Activated CD8-positive, alpha-beta memory T cell treated with anti-CD3 and anti-CD28 coated beads, Interleukin-2, amount 50 U/mL, for 24 hours (primary cell): ENCODE measurements at regions not wholly inside any gene's neighbourhood (a gene's known extent, or its start where the extent isn't known, plus 50 kb on each side); places are given as distances from the start of the nearest gene placed in this dataset.
"Not testable (repeated sequence)": the region's sequence is repeated elsewhere in the genome, so short reads cannot be mapped to it uniquely, and the experiment has no call there.

Experiments used
- DNase-seq: peaks from one replicate; pipeline ENCODE4 v3.0.0-alpha.2; 2020; ENCODE audit errors: extremely low read depth

GRCh38 chr4:82247629-82248028, 126.2 kb downstream of the HNRNPD start:
- DNase-seq, result no peak

DNA sequence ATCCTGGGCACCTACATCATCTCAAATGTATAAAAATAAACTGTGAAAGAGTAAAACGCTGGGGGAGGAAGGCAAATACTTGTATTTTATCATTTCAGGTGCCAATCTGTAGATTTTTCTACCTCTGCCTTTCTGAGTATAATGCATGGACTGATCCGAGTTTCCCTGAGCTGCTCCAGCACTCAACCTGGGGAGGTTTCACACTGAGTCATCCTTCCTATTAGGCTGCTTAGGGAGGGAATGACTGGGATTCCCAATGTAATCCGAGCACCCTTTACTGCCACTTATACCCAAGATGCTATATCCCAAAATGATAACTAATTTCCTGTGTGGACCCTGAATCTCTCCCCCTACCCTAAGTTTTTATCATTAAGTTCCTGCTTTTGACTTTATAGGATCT, 126.6 kb downstream of the HNRNPD start:
- no peak for DNase-seq

DNA sequence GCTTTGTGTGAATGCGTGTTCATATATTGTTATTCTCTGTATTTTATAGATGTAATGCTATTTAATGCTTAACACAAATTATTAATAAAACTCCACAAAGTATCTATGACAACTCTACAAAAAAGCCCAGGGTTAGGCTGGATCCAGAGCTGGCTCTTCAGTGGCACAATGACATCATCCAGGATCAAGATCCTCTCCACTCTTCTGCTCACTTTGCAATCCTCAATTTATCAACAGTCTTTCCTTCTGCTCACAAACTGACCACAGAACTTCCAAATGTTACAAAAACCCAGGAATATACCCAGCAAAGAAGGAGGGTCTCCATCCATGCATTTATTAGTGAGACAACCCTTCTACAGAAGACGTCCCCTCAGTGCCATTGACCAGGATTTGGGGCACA, 132.3 kb downstream of the HNRNPD start:
- DNase-seq, result no peak

GRCh38 chr4:82240410-82240809, 133.4 kb downstream of the HNRNPD start:
- no peak for DNase-seq

- DNase-seq, result not testable (repeated sequence)
Measured at GRCh38 chr4:82237142-82237541, 136.6 kb downstream of the HNRNPD start.

DNA sequence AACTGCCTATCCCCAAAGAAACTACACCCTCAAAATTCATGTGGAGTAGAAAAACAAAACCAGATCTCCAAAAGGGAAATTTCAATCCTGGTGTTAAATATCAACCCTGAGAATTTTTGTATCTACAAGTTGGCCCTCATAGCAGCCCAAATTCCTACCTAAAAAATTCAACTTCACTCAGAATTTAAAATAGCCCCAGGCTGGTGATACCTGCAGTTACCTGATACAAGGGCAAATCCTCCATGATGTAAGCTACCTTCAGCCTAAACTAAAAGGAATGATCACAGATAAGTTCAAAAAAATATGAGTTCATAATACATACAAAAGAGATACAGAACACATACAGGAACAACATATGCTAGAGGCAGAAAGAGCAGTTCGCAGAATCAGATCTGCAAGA, 138.4 kb downstream of the HNRNPD start:
- no peak for DNase-seq

DNA sequence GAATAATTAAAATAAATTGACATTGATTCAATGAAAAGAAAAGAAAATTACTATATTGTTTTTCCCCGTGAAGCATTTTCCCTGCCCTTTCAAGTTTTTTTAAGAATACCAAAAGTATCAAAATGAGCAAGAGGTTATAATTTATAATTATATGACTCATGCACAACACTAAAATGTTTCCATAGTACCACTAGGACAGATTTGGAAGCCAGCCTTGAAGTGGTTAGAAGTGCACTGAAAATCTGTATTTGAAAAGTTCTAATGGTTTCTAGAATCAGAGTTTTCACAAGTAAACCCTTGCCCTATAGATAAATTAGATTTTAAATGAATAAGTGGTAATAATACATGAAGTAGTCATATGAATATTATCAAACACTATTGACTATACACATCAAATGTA, 140.9 kb downstream of the HNRNPD start:
- DNase-seq, result no peak

DNA sequence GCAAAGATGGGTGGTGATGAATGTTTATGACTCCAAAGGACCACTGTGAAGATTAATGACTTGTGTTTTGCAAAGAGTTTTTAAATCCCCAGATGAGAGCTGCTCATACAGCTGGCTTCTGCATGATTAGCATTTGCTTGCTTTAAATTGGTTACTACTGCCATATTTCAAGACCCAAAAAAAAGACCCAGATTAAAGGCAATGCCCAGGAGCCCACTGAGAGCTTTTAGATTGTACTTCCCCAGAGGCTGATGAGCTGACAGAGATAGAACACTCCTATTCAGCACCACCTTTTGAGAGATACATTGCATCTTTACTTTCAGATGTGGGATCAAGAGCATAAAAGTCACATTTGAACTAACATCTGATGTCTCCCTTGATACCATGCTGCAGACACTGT, 142.0 kb downstream of the HNRNPD start:
- DNase-seq, result no peak

DNA sequence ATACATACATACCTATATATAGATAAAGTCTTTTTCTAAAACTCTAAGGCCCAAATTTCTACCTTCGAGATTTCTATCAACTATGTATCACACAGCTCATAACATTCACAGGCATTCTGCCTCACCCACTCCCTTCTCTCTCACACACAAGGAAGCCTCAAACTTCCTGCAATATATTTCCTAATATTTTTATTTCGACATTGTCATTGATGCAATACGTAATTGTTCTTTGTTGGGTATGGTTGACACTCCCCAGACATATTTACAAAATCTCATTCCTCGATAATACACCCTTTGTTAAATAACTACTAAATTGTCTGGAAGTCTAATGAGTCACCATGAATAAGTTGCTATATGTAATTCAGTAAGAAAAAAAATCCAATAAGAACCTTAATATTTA, 143.5 kb downstream of the HNRNPD start:
- DNase-seq, result no peak

DNA sequence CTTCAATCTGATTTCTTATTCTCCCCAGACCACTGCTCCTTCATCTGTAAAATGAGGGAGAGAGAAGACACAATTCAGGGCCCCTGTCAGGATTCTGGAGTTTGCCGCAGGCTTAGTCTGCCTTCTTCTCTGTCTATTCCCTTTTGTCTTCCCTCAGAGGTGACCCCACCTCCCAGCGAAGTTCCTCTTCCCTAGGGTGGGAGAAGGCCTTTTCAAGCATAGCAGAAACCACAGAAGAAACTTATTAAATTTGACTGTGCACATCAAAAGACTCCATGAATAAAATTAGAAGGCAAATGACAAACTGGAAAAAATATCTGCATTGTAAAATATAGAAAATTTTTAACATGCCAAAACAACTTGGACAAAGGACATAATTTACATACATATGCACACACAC, 148.8 kb downstream of the HNRNPD start:
- no peak for DNase-seq

DNA sequence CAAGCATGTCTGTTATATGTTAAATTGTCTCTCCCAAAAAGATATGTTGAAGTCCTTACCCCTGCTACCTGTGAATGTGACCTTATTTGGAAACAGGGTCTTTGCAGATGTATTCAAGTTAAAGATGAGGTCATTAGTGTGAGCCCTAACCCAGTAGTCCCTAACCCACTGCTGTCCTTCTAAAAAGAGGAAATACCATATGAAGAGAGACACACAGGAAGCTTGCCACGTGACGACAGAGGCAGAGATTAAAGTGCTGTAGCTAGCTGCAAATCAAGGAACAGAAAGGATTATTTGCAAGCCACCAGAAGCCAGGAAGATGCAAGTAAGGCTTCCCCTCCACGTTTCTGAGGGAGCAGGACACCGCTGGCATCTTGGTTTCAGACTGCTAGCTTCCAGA, 150.1 kb downstream of the HNRNPD start:
- no peak for DNase-seq

DNA sequence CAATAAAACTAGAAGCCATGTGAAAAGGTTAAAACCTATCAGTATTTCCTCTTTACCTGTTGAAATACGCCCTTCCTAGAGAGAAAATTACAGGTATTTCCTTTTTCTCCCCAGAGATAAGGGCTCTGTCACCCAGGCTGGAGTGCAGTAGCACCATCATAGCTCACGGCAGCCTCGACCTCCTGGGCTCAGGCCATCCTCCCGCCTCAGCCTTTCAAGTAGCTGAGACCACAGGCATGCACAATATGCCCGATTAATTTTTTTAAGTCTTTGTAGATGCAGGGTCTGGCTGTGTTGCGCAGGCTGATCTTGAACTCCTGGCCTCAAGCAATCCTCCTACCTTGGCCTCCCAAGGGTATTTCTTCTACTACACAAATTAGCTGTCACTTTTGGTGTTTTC, 154.4 kb downstream of the HNRNPD start:
- no peak for DNase-seq

- DNase-seq, result no peak
Measured at GRCh38 chr4:82217986-82218715, 155.6 kb downstream of the HNRNPD start.

GRCh38 chr4:82216219-82216618, 157.6 kb downstream of the HNRNPD start:
- no peak for DNase-seq

DNA sequence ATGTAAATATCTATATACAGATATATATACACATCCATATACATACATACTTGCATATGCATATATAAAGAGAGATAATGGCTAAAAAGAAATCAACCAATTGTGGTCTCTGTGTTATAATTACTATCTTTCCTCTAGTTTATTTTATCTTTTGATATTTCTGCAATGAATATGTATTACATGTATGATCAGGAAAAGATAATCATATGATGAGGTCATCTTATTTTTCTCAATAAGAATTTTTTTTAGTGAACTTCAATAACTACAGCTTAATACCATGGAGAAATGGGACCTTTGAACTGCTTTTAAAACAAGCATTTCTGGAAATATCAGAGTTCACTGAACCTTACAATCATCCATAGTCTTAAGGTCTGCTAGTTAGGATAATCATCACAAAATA, 158.0 kb downstream of the HNRNPD start:
- no peak for DNase-seq

DNA sequence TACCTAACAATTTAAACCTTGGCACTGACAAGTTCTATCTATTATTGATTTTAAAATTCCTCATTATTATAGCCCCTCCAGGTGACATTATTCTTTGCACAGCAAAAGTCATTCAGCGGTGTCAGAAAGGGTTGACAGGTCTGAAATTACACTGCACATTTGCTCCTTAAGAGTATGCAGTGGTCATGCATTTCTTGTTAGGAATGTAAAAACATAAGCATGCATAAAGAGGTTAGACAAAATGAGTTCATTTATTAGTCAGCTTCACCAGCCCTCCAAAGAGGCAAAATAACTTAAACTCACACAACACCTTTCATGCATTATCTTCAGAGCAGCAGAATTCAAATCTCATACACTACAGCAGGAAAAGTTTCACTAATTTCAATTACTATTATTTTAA, 158.8 kb downstream of the HNRNPD start:
- DNase-seq, result no peak

DNA sequence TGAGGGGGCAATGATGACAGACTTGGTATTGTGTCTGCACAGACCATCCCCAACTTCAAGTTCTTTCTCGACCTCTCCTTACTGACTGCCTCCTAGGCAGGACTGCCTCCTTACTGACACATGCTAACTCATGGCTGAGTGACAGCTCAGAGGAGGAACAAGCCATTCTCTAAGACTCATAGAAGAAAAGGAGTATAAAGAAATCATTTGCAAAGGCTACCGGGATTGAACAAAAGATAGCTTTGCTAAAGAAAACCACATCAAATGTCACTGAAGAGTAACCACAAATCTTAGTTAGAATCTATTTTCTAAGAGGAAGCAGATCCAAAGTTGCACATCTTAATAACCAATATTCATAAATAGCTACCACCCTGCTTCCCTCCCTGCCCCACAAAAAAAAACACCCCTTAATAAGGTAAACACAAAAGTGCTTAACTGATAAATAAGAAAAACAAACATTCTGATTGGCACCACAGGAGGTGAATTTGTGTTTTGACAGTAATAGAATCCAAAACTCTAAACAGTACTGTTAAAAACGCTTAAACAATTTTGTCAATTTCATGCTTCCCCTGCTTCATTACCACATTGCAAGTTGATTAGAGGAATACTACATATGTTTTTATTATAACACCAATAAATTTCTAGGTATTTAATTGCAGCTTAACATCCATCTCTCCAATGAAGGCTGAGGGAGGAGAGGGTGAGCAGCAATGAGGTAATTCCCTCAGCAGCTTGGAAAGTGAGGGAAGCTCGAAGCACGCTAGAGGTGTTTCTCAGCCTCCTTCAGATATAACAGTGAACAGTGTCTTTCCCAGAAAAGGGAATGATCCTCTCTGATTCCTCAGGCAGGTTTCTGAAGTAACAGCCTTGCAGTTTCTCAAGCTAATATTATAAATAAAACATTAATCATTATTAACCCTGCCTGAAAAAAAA, 160.0 kb downstream of the HNRNPD start:
- DNase-seq, result no peak

DNA sequence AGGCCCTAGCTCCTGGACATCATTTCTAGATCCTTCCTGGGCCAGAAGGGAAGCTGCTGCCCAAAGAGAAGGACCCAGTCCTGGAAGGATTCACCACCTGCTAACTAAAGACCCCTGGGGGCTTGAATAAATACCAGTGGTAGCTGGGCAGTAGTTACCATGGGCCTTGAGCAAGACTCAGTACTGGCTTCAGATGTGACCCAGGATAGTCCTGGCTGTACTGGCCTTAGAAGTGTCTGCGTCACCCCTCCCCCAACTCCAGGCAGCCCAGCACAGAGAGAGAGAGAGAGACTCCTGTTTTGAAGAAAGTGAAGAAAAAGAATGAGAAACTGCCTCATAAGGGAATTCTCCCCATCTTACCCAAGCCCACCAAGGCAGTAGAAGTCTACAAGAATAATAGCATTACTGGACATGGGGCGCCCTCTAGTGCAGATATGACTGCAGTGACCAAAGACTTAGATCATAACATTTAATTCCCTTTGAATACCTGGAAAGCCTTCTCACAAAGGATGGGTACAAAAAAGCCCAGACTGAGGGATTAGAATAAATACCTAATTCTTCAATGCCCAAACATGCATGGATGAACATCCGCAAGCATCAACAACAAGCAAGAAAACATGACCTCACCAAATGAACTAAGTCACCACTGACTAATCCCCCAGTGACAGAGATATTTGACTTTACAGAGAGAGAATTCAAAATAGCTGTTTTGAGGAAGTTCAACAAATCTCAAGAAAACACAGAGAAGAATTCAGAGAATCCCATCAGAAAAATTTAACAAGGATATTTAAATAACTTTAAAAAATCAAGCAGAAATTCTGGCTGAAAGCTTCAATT, 171.8 kb downstream of the HNRNPD start:
- no peak for DNase-seq

GRCh38 chr4:82201303-82201702, 172.5 kb downstream of the HNRNPD start:
- no peak for DNase-seq

GRCh38 chr4:82200046-82200445, 173.7 kb downstream of the HNRNPD start:
- DNase-seq, result no peak

GRCh38 chr4:82194329-82194728, 179.5 kb downstream of the HNRNPD start:
- no peak for DNase-seq

DNA sequence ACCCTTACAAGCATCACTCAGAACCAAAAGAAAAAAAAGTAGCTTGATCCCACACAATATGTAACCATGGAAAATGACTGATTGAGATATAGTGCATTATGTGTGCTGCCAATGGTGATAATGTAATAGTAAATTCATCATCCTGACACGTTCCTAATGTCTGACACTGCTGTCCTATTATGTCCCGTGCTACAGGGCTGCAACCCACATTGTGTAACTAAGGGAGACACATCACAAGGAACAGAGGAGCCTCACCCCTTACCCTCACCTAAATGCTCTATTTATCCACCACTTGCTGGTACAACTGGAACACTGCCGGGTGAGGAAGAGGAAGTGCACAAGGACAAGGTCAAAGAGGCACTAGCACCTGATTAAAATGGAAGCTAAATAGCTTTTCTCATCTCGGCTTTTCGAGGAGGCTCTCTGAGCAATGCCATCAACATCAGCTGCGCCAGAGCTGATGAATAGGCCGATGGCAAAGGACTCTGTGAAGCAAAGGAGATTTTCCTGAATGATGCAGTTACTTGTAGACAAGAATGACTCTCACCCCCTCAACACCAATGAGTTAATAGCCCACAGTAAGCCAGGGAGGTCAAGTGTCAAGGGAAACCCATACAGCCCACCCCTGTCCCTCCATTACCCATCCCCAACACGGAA, 181.6 kb downstream of the HNRNPD start:
- DNase-seq, result no peak
